GM12878 (cell line): ENCODE measurements at regions not wholly inside any gene's neighbourhood (a gene's known extent, or its start where the extent isn't known, plus 50 kb on each side); places are given as distances from the start of the nearest gene placed in this dataset.

Source experiments
- CREB1 ChIP-seq: IDR thresholded peaks from 2 replicates; pipeline ENCODE4 v1.6.1; 2012; ENCODE audit warnings: low read depth, mild to moderate bottlenecking, inconsistent platforms
- CTCF ChIP-seq, 3 experiments: IDR thresholded peaks in 2 of 3; conservative IDR thresholded peaks in 1 of 3; 2 replicates each; pipeline ENCODE4 v1.5.1; 2011; ENCODE audit warnings: low read depth in 3 of 3, low read length in 3 of 3, mild to moderate bottlenecking in 3 of 3, control low read depth in 2 of 3, moderate library complexity in 2 of 3, inconsistent platforms in 1 of 3, mixed read lengths in 1 of 3; ENCODE audit not compliant: control insufficient read depth in 2 of 3, insufficient read depth in 1 of 3; ENCODE audit errors: extremely low read depth in 1 of 3
- POLR2A ChIP-seq: IDR thresholded peaks from 2 replicates; pipeline ENCODE4 v1.6.1; 2011; ENCODE audit warnings: low read depth, mild to moderate bottlenecking, low read length
- POLR2AphosphoS5 ChIP-seq: IDR thresholded peaks from 2 replicates; pipeline ENCODE4 v1.6.1; 2011; ENCODE audit warnings: mild to moderate bottlenecking, low read length, inconsistent platforms
- RFX5 ChIP-seq: IDR thresholded peaks from 2 replicates; pipeline ENCODE4 v1.6.1; 2011; ENCODE audit warnings: low read depth, low read length, improper control_type of control experiment

- TF ChIP-seq RFX5 (no peak), POLR2AphosphoS5 (no peak), CREB1 (no peak), POLR2A (no peak), CTCF (IDR thresholded peaks at IDR 0.05 in 2 of 3, conservative IDR thresholded peaks at IDR 0.05 in 1 of 3; ENCODE audit: control insufficient read depth in 2 of 3, extremely low read depth in 1 of 3, insufficient read depth in 1 of 3, low read depth in 3 of 3, low read length in 3 of 3) (no peak)
Measured at GRCh38 chr11:23991165-23991539, 505.7 kb upstream of the LUZP2 start.
